ENCODE measurements at regions not wholly inside any gene's neighbourhood (a gene's known extent, or its start where the extent isn't known, plus 50 kb on each side); places are given as distances from the start of the nearest gene placed in this dataset.

GRCh38 chr2:134072341-134072740, 181.5 kb upstream of the MGAT5 start:
- H3K36me3 ChIP-seq (ENCODE audit: control insufficient read depth, insufficient read depth, low read length) = no peaks in the 10 kb centered on the region
- H3K27me3 ChIP-seq (replicated peaks; ENCODE audit: control insufficient read depth, insufficient read depth, low read length) = no peaks in the 10 kb centered on the region
- H3K4me3 ChIP-seq (replicated peaks; ENCODE audit: low read depth, low read length) = no peak overlapping the region
- no peak for TF ChIP-seq CTCF (IDR thresholded peaks at IDR 0.05; ENCODE audit: insufficient read depth, low read length, poor library complexity, severe bottlenecking)
- no peak for DNase-seq (ENCODE audit: extremely low read depth, insufficient read length)

DNA sequence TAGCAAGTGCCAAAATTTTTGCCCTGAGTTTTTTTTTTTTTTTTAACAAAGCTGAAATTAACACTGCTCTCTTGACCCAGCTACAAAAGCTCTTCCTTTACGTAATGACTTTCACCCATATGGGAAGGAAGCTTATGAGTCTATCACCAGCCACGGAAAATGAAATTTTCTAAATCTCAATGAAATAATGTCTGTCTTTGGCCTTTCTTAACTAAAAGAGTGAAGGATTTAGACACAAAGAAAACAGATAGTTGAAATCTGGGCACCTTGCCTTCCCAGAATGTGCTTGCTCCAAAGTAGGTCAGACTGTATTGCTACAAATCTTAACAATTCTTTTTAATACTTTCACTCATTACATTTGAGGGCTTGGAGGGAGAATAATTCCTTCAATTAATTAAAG, 180.8 kb upstream of the MGAT5 start:
- H3K36me3 ChIP-seq (ENCODE audit: control insufficient read depth, insufficient read depth, low read length) = no peaks in the 10 kb centered on the region
- no peak for TF ChIP-seq CTCF (IDR thresholded peaks at IDR 0.05; ENCODE audit: insufficient read depth, low read length, poor library complexity, severe bottlenecking)
- no peaks in the 10 kb centered on the region for H3K27me3 ChIP-seq (replicated peaks; ENCODE audit: control insufficient read depth, insufficient read depth, low read length)
- no peak for DNase-seq (ENCODE audit: extremely low read depth, insufficient read length)
- H3K4me3 ChIP-seq (replicated peaks; ENCODE audit: low read depth, low read length) = no peak overlapping the region

DNA sequence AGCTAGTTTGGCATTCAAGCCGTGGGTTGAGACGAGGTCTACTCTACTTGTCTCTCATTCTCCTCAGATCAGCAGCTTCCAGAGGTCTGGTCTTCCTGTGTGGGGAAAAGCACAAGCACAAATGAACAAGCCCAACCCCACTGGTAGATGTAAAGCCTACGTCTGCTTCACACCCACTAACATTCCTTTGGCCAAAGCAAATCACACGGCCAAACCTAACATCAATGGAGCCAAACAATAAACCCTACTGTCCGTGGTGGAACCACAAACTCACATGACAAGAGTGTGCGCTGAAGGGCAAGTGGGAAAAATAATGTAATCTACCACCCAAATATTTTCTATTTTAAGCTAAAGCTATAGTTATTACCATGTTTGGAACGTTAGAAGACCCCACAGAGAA, 179.3 kb upstream of the MGAT5 start:
- DNase-seq (ENCODE audit: extremely low read depth, insufficient read length) = no peak
- H3K4me3 ChIP-seq (replicated peaks; ENCODE audit: low read depth, low read length) = no peak overlapping the region
- H3K36me3 ChIP-seq (ENCODE audit: control insufficient read depth, insufficient read depth, low read length) = no peaks in the 10 kb centered on the region
- H3K27me3 ChIP-seq (replicated peaks; ENCODE audit: control insufficient read depth, insufficient read depth, low read length) = no peaks in the 10 kb centered on the region
- TF ChIP-seq CTCF (IDR thresholded peaks at IDR 0.05; ENCODE audit: insufficient read depth, low read length, poor library complexity, severe bottlenecking) = no peak

DNA sequence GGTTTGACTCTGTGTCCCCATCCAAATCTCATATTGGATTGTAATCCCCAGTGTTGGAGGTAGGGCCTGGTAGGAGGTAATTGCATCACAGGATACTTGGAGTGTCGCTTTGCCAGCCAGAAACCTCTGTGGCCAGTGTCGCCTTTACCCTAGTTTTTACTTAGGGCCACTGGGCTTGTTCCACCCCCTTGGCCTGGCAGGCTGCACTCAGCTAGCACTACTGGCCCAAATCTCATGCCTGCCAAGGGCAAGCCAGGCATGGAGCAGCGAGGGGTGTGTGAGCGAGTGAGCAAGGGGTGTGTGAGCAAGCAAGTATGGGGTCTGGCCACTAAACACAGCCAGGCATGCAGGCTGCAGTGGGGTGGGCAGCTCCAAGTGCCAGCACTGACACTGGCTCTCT, 178.7 kb upstream of the MGAT5 start:
- no peak overlapping the region for H3K4me3 ChIP-seq (replicated peaks; ENCODE audit: low read depth, low read length)
- DNase-seq (ENCODE audit: extremely low read depth, insufficient read length) = no peak
- no peaks in the 10 kb centered on the region for H3K36me3 ChIP-seq (ENCODE audit: control insufficient read depth, insufficient read depth, low read length)
- no peak for TF ChIP-seq CTCF (IDR thresholded peaks at IDR 0.05; ENCODE audit: insufficient read depth, low read length, poor library complexity, severe bottlenecking)
- no peaks in the 10 kb centered on the region for H3K27me3 ChIP-seq (replicated peaks; ENCODE audit: control insufficient read depth, insufficient read depth, low read length)

DNA sequence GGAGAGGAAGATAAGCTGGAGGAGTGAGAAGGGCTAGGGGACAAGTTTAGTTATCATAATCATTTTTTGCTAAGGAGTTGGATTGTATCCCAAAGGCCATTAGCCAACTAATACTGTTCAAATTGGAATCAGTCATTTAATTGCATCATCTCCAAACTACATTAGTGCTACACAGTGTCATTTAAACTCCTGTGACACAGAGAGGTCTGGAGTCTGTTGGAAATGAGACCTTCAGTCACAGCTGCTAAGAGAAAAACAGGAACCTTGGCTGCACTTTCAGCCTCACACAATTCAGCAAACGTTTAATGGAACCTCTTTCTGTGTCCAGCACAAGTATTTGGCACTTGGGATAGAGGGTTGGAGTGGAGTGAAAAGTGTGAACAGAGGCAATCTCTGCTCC, 175.5 kb upstream of the MGAT5 start:
- no peaks in the 10 kb centered on the region for H3K27me3 ChIP-seq (replicated peaks; ENCODE audit: control insufficient read depth, insufficient read depth, low read length)
- no peak overlapping the region for H3K4me3 ChIP-seq (replicated peaks; ENCODE audit: low read depth, low read length)
- no peaks in the 10 kb centered on the region for H3K36me3 ChIP-seq (ENCODE audit: control insufficient read depth, insufficient read depth, low read length)
- TF ChIP-seq CTCF (IDR thresholded peaks at IDR 0.05; ENCODE audit: insufficient read depth, low read length, poor library complexity, severe bottlenecking) = no peak
- no peak for DNase-seq (ENCODE audit: extremely low read depth, insufficient read length)

DNA sequence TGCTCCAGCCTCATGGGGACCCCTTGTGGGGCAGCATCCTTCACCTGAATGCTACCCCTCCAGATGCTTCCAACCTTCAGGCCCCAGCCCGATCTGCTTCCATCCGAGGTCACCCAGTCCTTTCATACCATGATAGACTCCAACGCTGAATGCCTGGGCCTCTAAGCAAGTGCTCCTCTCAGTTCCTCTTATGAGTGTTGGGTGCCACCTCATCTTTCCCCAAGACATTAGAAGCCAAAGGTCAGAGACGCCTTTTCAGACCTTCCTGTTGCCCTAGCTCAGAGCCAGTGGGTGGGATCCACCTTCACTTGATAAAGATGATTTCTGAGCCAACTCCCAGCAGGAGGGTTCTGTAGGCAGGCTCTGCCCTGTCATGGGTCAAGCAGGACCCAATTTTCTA, 174.5 kb upstream of the MGAT5 start:
- H3K27me3 ChIP-seq (replicated peaks; ENCODE audit: control insufficient read depth, insufficient read depth, low read length) = no peaks in the 10 kb centered on the region
- H3K4me3 ChIP-seq (replicated peaks; ENCODE audit: low read depth, low read length) = no peak overlapping the region
- DNase-seq (ENCODE audit: extremely low read depth, insufficient read length) = peak; percentile 26
- TF ChIP-seq CTCF (IDR thresholded peaks at IDR 0.05; ENCODE audit: insufficient read depth, low read length, poor library complexity, severe bottlenecking) = no peak
- H3K36me3 ChIP-seq (ENCODE audit: control insufficient read depth, insufficient read depth, low read length) = no peaks in the 10 kb centered on the region
